Astrocyte of the spinal cord (primary cell): ENCODE measurements at regions not wholly inside any gene's neighbourhood (a gene's known extent, or its start where the extent isn't known, plus 50 kb on each side); places are given as distances from the start of the nearest gene placed in this dataset.

ENCODE experiments used
- DNase-seq: peaks from one replicate; pipeline ENCODE4 v3.0.0; 2011; ENCODE audit warnings: low read depth, low spot score
- H3K4me3 ChIP-seq: 2 replicates; pipeline ENCODE4 v1.5.1; 2011; ENCODE audit warnings: low read depth, mild to moderate bottlenecking, low read length, moderate library complexity
- in situ Hi-C: cut with HindIII; loops from 2 replicates; pipeline ENCODE4 v1.10.0; 2017; ENCODE audit warnings: low sequenced_read_pairs
- TF ChIP-seq, protein P1 (sequence below): IDR thresholded peaks from 2 replicates; pipeline ENCODE4 v1.5.1; 2012; ENCODE audit warnings: low read depth, mild to moderate bottlenecking, low read length, inconsistent platforms

DNA sequence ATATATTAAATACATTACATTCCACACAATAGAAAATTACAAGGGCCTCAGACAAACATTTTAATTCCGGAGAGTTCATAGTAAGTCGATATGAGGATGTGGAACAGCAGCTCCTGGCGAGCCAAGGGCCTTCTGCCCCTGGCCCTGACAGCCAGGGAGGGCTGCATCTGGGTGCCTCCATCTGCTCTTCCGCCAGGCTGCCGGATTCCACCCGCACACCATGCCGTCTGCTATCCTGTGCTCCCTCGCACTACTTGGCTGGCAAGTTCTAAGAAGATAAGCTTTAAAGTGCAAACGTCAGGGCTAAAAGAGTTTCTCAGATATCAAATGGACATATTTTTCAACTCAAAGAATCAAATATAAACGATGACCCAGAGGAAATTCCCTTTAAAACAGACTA, 656.3 kb upstream of the NOX3 start:
- TF ChIP-seq, protein P1, sequence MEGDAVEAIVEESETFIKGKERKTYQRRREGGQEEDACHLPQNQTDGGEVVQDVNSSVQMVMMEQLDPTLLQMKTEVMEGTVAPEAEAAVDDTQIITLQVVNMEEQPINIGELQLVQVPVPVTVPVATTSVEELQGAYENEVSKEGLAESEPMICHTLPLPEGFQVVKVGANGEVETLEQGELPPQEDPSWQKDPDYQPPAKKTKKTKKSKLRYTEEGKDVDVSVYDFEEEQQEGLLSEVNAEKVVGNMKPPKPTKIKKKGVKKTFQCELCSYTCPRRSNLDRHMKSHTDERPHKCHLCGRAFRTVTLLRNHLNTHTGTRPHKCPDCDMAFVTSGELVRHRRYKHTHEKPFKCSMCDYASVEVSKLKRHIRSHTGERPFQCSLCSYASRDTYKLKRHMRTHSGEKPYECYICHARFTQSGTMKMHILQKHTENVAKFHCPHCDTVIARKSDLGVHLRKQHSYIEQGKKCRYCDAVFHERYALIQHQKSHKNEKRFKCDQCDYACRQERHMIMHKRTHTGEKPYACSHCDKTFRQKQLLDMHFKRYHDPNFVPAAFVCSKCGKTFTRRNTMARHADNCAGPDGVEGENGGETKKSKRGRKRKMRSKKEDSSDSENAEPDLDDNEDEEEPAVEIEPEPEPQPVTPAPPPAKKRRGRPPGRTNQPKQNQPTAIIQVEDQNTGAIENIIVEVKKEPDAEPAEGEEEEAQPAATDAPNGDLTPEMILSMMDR: no peak
- DNase-seq: no peak
- in situ Hi-C loops: no loop called here
- no peak overlapping the region for H3K4me3 ChIP-seq

DNA sequence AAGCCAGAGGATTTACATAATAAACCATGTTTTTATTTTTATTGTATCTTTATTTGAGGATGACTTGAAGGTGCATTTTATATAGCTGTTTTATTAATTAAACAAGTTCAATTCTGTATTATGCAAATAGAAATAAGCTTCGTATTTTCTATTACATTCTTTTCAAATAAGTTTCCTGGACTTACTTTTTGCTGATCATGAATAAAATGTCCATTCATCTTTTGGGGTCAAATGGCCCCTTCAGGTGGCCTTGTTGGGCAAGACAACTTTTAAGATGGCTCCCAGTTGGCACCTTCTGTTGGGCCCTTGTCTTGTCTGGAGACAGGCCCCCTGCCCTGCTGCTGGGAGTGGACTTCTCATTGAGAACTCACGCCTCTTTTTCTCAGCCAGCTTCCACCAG, 654.6 kb upstream of the NOX3 start:
- DNase-seq: no peak
- in situ Hi-C loops: no loop called here
- TF ChIP-seq, protein P1: no peak
- H3K4me3 ChIP-seq: no peak overlapping the region

DNA sequence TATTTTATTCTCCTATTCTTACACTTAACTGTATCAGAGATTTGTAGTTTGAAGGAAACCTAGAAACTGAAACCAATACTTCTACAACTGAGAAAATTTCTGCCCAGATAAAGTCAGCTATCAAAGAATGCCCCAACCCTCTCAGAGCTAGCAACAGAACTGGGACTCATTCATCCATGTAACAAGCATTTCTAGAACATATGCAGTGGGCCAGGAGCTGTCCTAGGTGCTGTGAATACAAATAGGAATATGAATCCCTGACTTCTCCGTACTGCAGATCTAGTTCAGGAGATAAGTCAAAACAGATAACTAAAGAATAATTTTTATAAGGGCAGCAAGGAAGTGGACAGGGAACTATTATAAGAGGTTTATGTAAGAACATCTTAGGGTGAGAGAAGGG, 654.1 kb upstream of the NOX3 start:
- no peak for DNase-seq
- in situ Hi-C loops: no loop called here
- no peak overlapping the region for H3K4me3 ChIP-seq
- TF ChIP-seq, protein P1: no peak

DNA sequence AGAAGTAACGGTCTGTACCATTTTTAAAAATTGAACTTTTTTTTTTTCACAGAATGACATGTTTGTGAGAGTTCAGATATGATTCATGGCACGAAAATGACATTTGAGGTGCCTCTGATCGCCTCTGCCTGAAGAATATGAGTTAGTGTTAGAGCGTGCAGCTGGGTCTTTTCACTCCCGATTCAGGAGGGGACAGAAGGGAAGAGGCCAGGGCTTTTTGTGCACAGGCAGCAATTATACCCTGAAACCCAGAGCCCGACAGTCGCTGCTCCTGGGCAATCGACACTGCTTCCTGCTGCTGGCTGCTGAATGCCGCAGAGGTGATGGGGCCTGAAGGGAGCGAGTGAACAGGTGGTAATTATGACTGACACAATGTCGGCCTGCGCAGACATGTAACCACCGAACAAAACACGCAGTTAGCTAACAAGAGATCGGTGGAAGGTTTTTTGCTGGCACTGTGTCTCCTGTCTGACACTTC, 652.0 kb upstream of the NOX3 start:
- DNase-seq: no peak
- TF ChIP-seq, protein P1: no peak

DNA sequence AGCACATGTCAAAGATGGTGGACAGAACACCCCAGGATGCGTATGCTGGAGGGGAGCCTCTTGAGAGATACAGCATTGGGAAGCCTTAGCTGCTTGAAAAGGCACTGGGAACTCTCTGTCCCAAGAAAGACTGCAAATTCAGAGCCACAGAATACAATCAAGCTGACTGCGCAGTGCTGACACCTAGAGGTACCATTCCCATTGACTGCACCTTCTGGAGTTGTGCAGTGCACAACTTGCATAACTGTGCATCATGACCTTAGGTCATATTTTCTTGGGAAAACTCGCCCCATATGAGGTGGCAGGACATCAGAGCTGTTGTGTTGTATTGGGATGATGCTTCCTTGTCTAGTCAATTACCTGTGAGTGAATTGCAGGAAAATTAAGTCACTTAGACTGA, 646.5 kb upstream of the NOX3 start:
- no peak for DNase-seq
- H3K4me3 ChIP-seq: no peak overlapping the region
- TF ChIP-seq, protein P1: peak; percentile 35
- in situ Hi-C loops: no loop called here

More for the DNA sequence above, 652.0 kb upstream of the NOX3 start:
- in situ Hi-C loops: no loop called here
- H3K4me3 ChIP-seq: no peak overlapping the region

DNA sequence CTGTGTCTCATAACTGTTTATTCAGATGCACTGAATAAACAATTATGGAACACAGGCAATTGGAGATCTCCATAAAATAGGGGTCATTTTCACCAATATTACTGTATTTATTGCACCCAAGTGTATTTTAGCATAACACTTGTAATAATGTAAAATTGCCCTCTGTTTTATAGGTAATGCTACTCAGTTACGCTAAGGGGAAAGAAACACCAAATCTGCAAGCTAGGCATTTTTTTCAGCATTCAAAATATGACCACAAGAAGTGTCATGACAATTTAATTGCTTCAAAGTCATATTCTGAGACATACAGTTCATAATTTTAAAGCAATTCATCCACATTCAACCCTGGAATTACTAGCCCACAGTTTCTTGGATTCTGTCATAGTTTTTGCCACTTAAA, 643.2 kb upstream of the NOX3 start:
- TF ChIP-seq, protein P1: no peak
- DNase-seq: no peak
- in situ Hi-C loops: no loop called here
- H3K4me3 ChIP-seq: no peak overlapping the region

DNA sequence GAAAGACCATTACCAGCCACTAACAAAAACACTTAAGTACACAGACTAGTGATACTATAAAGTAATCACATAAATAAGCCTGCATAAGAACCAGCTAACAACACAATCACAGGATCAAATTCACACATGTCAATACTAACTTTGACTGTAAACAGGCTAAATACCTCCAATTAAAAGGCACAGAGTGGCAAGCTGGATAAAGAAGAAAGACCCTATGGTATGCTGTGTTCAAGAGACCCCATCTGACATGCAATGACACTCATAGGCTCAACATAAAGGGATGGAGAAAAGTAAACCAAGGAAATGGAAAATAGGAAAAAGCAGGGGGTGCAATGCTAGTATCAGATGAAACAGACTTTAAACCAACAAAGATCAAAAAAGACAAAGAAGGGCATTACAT, 631.8 kb upstream of the NOX3 start:
- H3K4me3 ChIP-seq: no peak overlapping the region
- no peak for DNase-seq
- in situ Hi-C loops: no loop called here
- TF ChIP-seq, protein P1: no peak
